HEK293T (cell line): ENCODE measurements at regions not wholly inside any gene's neighbourhood (a gene's known extent, or its start where the extent isn't known, plus 50 kb on each side); places are given as distances from the start of the nearest gene placed in this dataset.

Experiments used
- BHLHE40 ChIP-seq: fragments of 450-650 bp; IDR thresholded peaks from 2 replicates; pipeline ENCODE4 v1.6.1; 2016; ENCODE audit warnings: mild to moderate bottlenecking, moderate library complexity, borderline replicate concordance
- NFRKB ChIP-seq: fragments of 450-650 bp; IDR thresholded peaks from 2 replicates; pipeline ENCODE4 v1.6.1; 2016; ENCODE audit warnings: mild to moderate bottlenecking, moderate library complexity
- SP1 ChIP-seq: fragments of 450-650 bp; IDR thresholded peaks from 2 replicates; pipeline ENCODE4 v1.6.1; 2017

- TF ChIP-seq BHLHE40 (no peak), NFRKB (no peak), SP1 (no peak)
These were observed 934.5 kb upstream of the MIR17HG start for GRCh38 chr13:90412980-90413379.
